HG03558 (cell line): ENCODE measurements at regions not wholly inside any gene's neighbourhood (a gene's known extent, or its start where the extent isn't known, plus 50 kb on each side); places are given as distances from the start of the nearest gene placed in this dataset.

Experiments used
- ATAC-seq: cut with Tn5 transposase; IDR thresholded peaks from one replicate; pipeline ENCODE4 v1.9.1; 2021; ENCODE audit warnings: moderate number of reproducible peaks; ENCODE audit not compliant: unreplicated experiment; ENCODE audit errors: extremely low read depth

DNA sequence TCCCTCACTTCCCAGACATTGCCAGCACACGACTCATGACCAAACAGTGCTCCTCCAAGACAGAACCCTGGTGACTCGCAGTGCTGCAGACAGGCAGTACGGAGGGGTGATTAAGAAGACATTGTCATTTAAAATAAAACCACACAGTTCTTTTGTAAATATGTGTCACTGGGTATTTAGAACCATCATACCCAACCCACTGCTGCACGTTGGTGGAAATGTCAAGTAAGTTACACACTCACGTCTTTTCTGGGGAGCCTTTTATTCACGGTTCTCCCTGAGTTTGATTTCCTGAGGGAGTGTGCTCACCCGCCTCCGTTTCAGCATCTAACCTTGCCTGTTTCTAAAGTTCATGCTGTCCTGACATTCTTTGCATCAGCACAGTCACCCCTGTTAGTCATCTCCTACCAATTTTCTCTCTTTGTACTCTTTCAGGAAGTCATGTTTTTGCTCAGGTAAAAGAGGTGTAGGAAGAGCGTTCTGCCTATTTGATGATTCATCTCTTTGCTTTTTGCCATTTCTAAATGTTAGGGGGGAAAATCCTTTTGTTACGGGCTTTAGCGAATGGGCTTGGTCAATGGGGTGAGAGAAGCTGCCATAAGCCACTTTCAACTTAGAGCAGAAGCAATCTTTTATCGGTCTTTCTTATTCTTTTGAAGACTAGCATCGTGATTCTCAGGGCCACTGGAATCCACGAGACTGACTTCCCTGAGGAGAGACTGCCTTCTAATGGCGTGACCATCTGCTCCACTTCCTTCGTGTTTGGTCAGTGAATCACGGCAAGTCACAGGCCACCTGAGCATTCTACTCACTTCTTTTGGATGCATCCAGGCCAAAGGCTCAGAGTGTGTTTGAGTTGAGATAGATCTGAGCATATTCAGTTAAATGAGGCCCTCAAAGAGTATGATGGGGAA is 512.8 kb upstream of the JARID2 start:
- no peak for ATAC-seq

DNA sequence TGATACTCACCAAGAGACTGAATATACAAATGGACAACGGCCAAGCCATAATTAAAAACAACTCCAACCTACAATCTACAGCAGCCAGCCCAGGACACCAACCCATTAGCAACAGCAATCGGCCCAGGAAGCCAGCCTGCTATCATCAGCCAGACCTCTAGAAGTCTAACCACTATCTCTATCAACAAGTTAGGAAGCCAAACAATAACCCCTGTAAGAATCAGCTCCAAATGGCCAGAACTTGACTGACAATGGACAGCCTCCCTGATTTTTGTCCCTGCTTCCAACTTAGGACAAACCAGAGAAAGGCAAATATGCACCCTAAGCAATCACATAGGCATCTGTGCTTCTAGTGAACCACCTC is 511.8 kb upstream of the JARID2 start:
- no peak for ATAC-seq

DNA sequence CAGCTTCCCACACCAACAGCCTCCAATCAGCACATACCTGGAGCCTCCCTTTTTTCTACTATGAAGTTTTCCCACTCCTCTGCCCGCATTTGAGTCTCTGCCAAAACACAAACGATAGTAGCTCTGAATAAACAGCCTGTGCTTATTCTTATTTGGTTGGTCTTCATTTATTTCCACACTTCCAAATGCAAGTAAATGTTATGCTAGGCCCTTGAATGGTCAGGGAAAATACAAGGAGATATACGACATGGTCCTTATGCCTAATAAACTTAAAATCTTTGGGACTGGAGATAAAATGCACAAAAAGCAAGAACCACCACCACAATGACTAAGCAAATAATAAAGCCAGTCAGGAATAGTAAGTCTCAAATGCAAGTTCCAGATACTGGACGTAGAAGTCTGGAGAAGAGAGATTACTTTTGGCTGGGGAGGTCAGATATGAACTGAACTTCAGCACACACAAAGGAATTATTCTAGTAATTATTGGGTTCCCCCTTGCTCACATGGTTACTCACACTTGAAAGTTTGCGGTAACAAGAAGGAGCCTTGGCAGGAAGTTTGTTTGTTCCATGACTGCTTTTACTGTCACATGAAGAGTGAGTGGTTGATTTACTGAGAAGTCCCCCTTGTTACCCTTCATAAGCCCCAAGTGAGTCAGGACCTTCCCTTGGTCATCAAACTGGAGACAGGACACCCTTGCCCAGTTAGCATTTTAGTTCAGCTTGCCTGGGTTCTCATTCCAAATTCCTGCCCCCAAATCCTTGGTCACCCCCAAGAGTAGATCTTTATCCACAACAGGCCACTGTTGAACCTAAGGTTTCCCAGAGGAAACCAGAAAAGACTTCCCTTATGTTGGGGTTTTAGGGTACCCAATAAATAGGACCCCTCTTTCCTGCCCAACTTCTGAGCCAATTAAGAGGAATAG is 511.2 kb upstream of the JARID2 start:
- peak; percentile 78 for ATAC-seq

DNA sequence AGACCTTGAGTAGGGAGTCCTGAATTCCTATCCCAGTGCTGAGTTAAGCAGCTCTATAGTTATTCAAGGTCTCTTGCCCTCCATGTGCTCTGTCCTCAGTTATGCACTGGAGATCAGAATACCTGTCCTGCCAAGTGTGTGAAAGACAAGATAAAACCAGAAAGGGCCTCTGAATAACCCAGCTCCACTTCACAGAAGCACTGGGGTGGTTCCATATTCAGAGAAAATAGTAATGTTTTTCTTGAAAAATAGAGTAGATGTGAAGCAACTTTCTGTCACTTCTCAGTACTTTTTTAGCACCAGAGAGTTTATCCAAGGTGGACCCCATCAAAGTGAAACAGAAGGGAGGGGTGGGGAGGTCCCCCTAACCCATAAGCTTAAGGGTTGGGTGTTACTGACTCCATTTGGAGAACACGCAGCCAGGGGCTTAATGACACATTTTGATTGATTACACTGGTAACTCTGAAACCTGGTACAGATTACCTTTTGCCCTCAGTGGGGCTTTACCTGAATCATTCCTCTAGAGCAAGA is 509.8 kb upstream of the JARID2 start:
- ATAC-seq = no peak

DNA sequence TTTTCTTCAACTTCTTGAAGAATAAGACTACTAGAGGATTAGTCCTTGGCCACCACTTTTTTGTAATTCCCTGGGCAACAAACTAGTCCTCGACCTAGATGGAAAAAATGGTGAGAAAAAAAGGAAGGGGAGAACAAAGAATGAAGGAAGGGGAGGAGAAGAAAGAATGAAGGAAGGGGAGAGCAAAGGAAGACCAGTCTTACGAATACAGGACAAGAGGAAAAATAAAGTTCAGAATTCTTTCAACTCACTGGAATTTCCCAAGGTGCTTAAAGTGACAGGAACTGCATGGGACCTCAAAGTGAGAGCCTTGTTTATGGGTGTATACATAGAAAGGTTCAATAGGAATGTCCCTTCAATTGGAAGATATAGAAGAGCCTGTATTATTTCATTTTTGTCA is 509.3 kb upstream of the JARID2 start:
- no peak for ATAC-seq

DNA sequence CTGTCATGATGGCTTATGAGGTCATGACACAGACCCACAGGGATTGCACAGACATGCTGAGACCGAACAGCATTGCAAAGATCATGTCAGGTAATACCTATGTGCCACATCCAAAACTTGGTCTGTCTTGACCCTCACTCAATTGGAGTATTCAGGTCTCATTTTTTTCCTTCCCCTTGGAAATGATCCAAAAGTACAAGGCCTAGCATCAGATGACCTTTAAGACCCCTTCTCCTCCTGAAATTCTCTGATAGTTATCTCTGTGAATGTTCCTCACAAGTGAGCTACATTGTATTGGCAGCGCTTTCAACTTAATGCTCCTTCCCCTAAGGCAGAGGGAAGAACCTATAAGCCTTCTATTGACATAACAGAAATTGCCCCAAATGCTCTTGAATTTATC is 507.4 kb upstream of the JARID2 start:
- ATAC-seq = no peak

DNA sequence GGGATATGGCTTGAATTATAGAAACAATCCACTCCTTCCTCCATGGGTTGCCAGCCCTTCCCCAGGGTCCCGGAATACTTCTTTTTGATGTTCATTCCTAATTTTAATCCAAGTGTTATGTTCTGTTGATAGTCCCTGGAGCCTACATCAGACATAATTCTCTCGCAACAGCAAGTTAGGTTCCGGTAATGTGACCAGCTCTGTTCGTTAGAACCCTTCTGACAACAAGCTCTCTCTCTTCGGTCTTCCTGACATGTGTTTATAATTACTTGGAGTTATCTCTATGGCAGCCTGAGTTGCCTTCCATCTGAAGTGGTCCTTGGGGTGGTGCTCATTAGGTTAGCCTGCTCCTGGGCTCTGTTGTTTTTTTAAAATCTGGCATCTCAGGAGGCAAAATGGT is 506.9 kb upstream of the JARID2 start:
- no peak for ATAC-seq

DNA sequence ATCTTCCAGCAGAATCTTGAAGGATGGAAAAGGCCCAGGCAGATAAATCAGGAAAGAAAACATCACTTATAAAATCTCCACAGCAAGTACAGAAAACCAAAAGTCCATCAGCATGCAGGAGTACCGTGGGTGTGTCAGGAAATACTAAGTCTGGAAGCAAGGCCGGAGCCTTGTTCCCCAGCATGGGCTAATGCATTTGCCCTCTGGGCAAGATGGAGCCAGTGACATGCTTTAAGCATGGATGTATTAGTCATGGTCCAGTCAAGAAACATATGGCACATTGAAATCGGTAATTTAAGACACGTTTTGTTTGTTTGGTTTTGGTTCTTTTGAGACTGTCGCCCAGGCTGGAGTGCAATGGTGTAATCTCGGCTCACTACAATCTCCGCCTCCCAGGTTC is 506.0 kb upstream of the JARID2 start:
- ATAC-seq = no peak

DNA sequence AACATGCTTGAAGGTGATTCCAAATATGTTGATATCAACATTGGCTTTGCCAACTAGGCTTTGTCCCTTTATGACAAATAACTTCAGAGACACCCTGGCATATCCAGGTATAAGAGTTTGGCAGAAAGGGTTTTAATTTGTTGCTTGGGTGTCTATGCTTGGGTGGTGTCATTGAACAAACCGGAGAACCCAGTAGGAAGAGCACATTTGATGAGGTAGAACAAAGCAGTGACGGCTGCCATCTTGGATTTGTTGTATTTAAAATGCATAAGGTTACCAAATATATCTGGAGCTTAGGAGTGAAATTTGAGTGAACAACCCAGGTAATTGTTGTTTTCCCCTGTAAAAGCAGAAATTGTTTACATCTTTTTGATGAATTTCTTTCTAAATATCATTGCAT is 503.7 kb upstream of the JARID2 start:
- ATAC-seq = no peak

DNA sequence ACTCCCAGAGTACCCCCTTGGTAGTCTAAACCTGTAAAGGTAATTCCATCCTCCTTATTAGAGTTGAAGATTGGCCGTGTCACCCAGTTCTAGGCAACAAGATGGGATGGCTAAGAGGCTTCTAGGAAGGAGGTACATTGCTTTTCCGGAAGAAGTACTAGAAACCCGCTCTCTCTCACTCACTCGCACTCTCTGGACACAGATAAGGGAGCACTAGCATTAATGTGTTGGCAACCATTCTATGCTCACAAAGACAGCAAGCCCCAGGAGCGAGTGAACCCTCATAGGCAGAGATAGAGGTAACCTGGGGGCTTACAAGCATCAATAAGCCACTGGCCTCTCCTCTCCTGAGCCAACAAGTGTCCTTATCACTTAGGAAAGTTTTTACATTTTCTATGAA is 503.2 kb upstream of the JARID2 start:
- ATAC-seq = no peak

DNA sequence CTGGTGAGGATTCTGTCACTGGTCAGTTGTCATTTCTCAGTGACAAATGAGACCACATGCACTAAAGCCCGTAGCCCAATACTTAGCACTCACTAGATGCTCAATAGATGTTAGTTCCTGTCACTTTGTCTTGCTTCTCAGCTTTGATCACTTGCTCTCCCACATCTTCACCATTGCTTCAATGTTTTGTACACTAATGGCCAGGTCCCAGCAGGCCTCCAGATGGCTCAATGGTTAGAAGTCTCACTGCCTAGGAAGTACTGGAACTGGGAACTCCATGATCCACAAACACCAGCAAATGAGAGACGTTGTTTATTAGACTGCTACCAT is 502.8 kb upstream of the JARID2 start:
- no peak for ATAC-seq

DNA sequence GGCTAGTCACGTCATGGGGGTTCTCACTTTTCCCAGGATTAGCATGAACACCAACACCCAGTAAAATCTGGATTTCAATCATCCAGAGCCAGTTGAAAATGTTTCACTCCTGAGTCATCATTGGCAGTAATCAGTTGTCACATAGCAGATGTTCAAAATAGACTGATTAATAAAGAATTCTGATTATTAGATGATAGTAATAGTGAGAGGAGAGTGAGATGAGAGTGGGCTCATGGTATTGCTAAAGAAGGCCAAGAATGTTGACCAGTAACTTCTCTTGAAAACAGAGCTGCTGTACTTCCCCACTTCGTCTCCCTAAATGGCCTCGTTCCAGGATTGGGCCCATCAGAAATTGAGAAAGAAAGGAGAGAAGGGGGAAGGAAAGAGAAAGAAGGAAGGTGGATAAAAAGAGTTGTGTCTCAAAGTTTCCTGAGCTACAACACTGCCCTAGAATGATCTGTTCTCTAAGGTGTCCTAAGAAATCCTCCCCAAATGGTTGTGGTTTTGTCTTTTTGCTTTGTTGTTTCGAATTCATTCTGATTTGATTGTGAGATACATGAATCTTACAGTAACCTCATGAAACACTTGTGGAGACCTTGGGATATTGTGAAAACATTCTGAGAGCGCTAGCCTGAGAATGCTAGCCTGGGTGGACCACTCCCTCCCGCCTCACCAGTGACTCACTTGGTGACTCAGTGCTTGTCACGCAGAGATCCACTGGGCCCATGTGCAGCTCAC is 502.2 kb upstream of the JARID2 start:
- no peak for ATAC-seq

DNA sequence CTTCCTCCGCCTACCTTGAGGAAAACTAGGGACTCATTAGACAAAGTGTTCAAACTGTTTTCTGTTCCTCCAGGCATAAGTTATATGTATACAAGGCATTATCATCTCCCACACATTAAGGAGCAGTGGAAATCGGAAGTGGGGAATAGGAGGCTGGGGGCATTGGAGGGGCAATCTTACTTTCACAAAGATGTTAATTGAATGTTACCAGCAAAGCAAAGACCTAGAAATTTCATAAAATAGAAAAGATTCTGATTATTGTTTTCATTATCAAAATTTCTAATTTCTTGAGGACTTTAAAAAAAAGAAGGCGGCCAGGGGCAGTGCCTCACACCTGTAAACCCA is 501.7 kb upstream of the JARID2 start:
- no peak for ATAC-seq

DNA sequence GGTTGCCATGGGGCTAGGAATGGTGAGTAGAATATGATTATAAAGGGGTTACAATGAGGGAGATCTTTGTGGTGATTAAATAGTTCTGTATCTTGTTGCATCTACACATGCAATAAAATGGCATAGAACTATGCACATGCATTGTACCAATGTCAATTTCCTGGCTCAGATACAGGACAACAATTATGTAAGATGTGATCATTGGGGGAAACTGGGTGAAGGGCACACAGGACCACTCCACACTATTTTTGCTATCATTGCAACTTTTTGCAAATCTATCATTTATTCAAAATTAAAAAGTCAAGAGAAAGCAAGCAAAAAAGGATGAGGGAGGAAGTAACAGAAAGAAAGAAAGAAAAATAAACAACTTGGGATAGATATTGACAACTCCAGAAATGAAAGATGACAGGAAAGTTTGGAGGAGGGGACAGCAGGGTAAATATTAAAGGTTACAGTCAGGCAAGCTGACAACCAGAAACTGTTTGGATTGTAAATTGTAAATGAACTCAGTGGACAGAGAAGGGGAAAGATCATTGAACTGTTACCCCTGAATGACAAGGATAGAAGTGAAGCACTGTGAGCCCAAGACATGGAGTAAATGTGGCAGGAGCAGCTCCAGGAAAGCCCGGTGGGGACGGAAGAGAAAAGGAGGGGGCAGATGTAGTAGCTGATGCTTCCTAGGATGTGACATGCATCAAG is 499.6 kb upstream of the JARID2 start:
- ATAC-seq = no peak

DNA sequence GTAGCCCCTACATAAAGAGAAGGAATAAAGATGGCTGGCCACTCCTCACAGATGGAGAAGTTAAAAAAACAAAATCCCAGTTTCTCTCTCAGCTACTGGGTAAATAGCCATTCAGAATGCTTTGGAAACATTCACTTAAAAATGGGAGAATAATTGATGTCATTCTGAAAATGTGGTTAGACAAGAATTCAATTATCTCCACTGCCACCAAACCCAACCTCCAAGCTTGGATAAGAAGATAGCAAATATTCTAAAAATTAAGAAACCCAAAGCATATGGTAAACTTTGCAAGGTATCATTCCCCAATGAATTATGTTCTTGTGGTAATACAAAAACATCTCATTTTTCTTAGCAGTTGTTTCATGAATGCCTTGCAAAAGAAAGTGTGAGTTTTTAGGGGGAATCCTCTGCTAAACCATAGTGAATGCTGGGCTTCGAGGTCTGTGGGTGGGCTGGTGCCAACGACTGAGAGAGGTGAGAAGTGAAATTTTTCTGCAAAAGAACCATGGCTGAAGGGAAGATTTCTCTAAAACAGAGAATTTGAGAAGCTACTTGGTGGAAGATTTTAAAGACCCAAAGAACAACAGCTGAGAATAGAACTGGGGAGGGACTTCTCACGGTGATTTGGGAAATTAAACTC is 497.9 kb upstream of the JARID2 start:
- no peak for ATAC-seq

DNA sequence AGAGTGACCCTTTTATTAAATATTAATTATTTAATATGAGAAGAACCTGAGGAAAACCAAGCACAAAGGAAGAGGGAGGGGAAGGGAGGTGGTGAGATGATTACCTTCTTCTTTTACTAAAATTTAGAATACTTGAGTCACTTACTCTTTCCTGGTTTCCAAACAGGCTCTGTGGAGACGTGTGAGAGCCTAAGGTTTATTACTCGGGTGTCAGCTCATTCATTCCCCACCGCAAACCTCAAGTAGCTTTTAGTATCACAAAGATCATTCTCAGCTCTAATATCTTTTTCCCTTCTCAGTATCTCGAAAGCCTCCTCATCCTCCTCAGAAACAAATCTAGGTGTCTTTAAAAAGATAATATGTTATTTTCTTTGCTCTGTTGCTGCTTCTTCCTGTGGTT is 497.2 kb upstream of the JARID2 start:
- no peak for ATAC-seq

DNA sequence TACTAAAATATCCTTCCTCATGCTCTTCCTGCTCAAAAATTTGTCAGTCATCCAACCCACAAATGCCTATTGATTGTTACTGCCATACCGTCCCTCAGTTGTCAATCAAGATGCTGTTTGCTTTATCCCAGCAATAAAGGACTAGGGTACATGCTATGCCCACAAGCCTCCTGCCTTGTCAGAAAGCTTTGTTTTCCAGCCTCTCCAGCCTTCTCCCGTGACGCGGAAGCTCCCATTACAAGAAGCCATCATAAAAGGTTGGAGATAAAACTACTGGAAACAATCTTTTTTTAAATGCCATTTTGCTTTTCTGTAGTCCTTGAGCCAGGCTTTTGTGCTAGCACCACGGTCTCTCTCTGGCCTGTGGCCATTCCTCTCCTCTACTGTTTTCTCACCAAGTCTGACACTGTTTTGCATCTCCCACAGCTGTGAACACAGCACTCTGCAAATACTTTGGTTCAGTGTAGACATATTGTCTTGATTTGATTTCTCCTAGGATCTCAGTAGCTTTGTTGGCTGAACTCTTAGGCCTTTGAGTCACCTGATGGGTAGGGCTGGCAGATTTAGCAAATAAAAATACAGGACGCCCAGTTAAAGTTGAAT is 495.7 kb upstream of the JARID2 start:
- no peak for ATAC-seq

DNA sequence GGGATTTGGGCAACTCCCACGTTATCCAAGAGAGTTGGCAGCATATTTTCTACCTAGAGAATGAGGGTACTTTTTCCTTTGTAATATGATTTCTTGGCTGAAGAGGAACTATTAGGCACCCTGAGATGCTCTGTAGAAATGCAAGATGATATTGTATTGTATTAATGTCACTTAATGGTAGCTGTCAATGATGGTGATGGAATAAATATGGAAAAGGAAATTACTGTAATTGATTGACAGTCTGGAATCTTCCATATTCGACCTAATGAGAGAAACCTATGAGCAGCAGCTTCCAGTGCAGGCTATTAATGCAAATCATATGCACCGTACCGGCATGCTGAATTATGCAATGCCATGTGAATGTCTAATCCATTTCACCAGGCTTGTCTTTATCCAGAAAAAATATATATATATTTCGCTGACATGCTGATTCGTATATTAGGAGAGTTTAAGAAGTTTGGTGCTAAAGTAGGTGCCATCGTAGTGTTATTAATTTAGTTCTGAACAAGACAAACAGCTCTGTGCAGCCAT is 494.2 kb upstream of the JARID2 start:
- ATAC-seq = no peak
